Stomach smooth muscle (tissue), 2 donors: ENCODE measurements at regions not wholly inside any gene's neighbourhood (a gene's known extent, or its start where the extent isn't known, plus 50 kb on each side); places are given as distances from the start of the nearest gene placed in this dataset.
"Not testable (repeated sequence)": the region's sequence is repeated elsewhere in the genome, so short reads cannot be mapped to it uniquely, and the experiment has no call there.

Experiments
- H3K27ac ChIP-seq: one replicate; pipeline ENCODE4 v1.7.0; 2013; ENCODE audit warnings: mild to moderate bottlenecking, low read length, inconsistent platforms
- H3K27me3 ChIP-seq, 2 donors: one replicate each; pipeline ENCODE4 v1.7.0; 2013; ENCODE audit warnings: low read length in 2 of 2; ENCODE audit not compliant: insufficient read depth in 2 of 2, control insufficient read depth in 1 of 2
- H3K36me3 ChIP-seq, 2 donors: one replicate each; pipeline ENCODE4 v1.7.0; 2013; ENCODE audit warnings: low read length in 2 of 2; ENCODE audit not compliant: control insufficient read depth in 2 of 2, insufficient read depth in 2 of 2
- H3K4me1 ChIP-seq: one replicate; pipeline ENCODE4 v1.7.0; 2013; ENCODE audit warnings: low read length; ENCODE audit not compliant: control insufficient read depth, insufficient read depth
- H3K4me3 ChIP-seq, 2 donors: one replicate each; pipeline ENCODE4 v1.7.0; 2013; ENCODE audit warnings: low read length in 2 of 2
- H3K9ac ChIP-seq, 2 donors: one replicate each; pipeline ENCODE4 v1.7.0; 2013; ENCODE audit warnings: low read length in 2 of 2, mild to moderate bottlenecking in 1 of 2
- H3K9me3 ChIP-seq, 2 donors: one replicate each; pipeline ENCODE4 v1.7.0; 2013; ENCODE audit warnings: low read length in 2 of 2; ENCODE audit not compliant: control insufficient read depth in 2 of 2
- donor health status: healthy.
- donor health status: Pancreatic carcinoma.

GRCh38 chr3:14016900-14017475 lies 107.7 kb downstream of the CHCHD4 start:
- no peak overlapping the region for H3K4me3 ChIP-seq
- H3K4me1 ChIP-seq: no peaks in the 10 kb centered on the region
- no peaks in the 10 kb centered on the region for H3K9me3 ChIP-seq
- H3K27ac ChIP-seq: no peak overlapping the region
- no peaks in the 10 kb centered on the region for H3K27me3 ChIP-seq
- H3K36me3 ChIP-seq: no peaks in the 10 kb centered on the region
- H3K9ac ChIP-seq: no peak overlapping the region

- no peaks in the 10 kb centered on the region for H3K27me3 ChIP-seq
- H3K9ac ChIP-seq: no peak overlapping the region
- no peak overlapping the region for H3K4me3 ChIP-seq
- no peaks in the 10 kb centered on the region for H3K36me3 ChIP-seq
- H3K4me1 ChIP-seq: no peaks in the 10 kb centered on the region
- no peaks in the 10 kb centered on the region for H3K9me3 ChIP-seq
- H3K27ac ChIP-seq: no peak overlapping the region
These were observed 117.7 kb downstream of the CHCHD4 start for GRCh38 chr3:14007006-14007405.

GRCh38 chr3:14001136-14001535 lies 121.3 kb upstream of the WNT7A start:
- H3K9me3 ChIP-seq: no peaks in the 10 kb centered on the region
- H3K4me1 ChIP-seq: no peaks in the 10 kb centered on the region
- no peaks in the 10 kb centered on the region for H3K27me3 ChIP-seq
- H3K4me3 ChIP-seq: no peak overlapping the region
- no peaks in the 10 kb centered on the region for H3K36me3 ChIP-seq
- H3K9ac ChIP-seq: no peak overlapping the region
- no peak overlapping the region for H3K27ac ChIP-seq

- Histone ChIP-seq H3K27ac (no peak overlapping the region), H3K27me3 (no peaks in the 10 kb centered on the region), H3K4me3 (no peak overlapping the region), H3K9ac (no peak overlapping the region), H3K36me3 (no peaks in the 10 kb centered on the region), H3K4me1 (no peaks in the 10 kb centered on the region), H3K9me3 (no peaks in the 10 kb centered on the region)
These were observed 120.7 kb upstream of the WNT7A start for GRCh38 chr3:14000556-14000955.

GRCh38 chr3:13998831-13999230 lies 119.0 kb upstream of the WNT7A start:
- Histone ChIP-seq H3K36me3 (no peaks in the 10 kb centered on the region), H3K27me3 (no peaks in the 10 kb centered on the region), H3K27ac (no peak overlapping the region), H3K9me3 (no peaks in the 10 kb centered on the region), H3K4me1 (no peaks in the 10 kb centered on the region), H3K4me3 (no peak overlapping the region), H3K9ac (no peak overlapping the region)

- not testable (repeated sequence) for H3K27me3 ChIP-seq, H3K9me3 ChIP-seq, H3K27ac ChIP-seq, H3K4me3 ChIP-seq, H3K4me1 ChIP-seq, H3K36me3 ChIP-seq, H3K9ac ChIP-seq
These were observed 115.3 kb upstream of the WNT7A start for GRCh38 chr3:13995216-13995615.

- H3K36me3 ChIP-seq, H3K9me3 ChIP-seq, H3K9ac ChIP-seq, H3K4me1 ChIP-seq, H3K4me3 ChIP-seq, H3K27me3 ChIP-seq, H3K27ac ChIP-seq: not testable (repeated sequence)
These were observed 109.1 kb upstream of the WNT7A start for GRCh38 chr3:13988925-13989324.

- H3K4me3 ChIP-seq: no peak overlapping the region
- H3K9me3 ChIP-seq: peaks cover 3 to 5% of the 10 kb centered on the region in 2 donors
- H3K4me1 ChIP-seq: no peaks in the 10 kb centered on the region
- no peak overlapping the region for H3K9ac ChIP-seq
- H3K36me3 ChIP-seq: no peaks in the 10 kb centered on the region
- H3K27me3 ChIP-seq: no peaks in the 10 kb centered on the region
- no peak overlapping the region for H3K27ac ChIP-seq
These were observed 96.6 kb upstream of the WNT7A start for GRCh38 chr3:13976469-13976868.

- no peak overlapping the region for H3K4me3 ChIP-seq
- no peaks in the 10 kb centered on the region for H3K27me3 ChIP-seq
- no peaks in the 10 kb centered on the region for H3K4me1 ChIP-seq
- H3K27ac ChIP-seq: no peak overlapping the region
- H3K9me3 ChIP-seq: peaks cover 3 to 5% of the 10 kb centered on the region in 2 donors
- no peaks in the 10 kb centered on the region for H3K36me3 ChIP-seq
- H3K9ac ChIP-seq: no peak overlapping the region
These were observed 95.8 kb upstream of the WNT7A start for GRCh38 chr3:13975686-13976085.

GRCh38 chr3:13972679-13973379 lies 93.0 kb upstream of the WNT7A start:
- Histone ChIP-seq H3K9me3 (peaks cover 3 to 5% of the 10 kb centered on the region in 2 donors), H3K4me1 (no peaks in the 10 kb centered on the region), H3K4me3 (no peak overlapping the region)

GRCh38 chr3:13966302-13966701 lies 86.4 kb upstream of the WNT7A start:
- H3K4me1 ChIP-seq: no peaks in the 10 kb centered on the region
- H3K36me3 ChIP-seq: no peaks in the 10 kb centered on the region
- no peaks in the 10 kb centered on the region for H3K27me3 ChIP-seq
- H3K9me3 ChIP-seq: no peaks in the 10 kb centered on the region
- no peak overlapping the region for H3K27ac ChIP-seq
- no peak overlapping the region for H3K4me3 ChIP-seq
- no peak overlapping the region for H3K9ac ChIP-seq

More at GRCh38 chr3:13972679-13973379, 93.0 kb upstream of the WNT7A start:
- no peaks in the 10 kb centered on the region for H3K27me3 ChIP-seq
- H3K36me3 ChIP-seq: no peaks in the 10 kb centered on the region
- no peak overlapping the region for H3K27ac ChIP-seq
- H3K9ac ChIP-seq: no peak overlapping the region
